ENCODE measurements at regions not wholly inside any gene's neighbourhood (a gene's known extent, or its start where the extent isn't known, plus 50 kb on each side); places are given as distances from the start of the nearest gene placed in this dataset.

- no peak for TF ChIP-seq CTCF (IDR thresholded peaks at IDR 0.05; ENCODE audit: low read depth, low read length, missing input control)
- TF ChIP-seq RAD21 (IDR thresholded peaks at IDR 0.05) = no peak
Observed at GRCh38 chr4:153079857-153080391, 124.3 kb upstream of the TRIM2 start.
